DMS53 treated with DMSO at 0.1 percent for 48 hours (cell line): ENCODE measurements at regions not wholly inside any gene's neighbourhood (a gene's known extent, or its start where the extent isn't known, plus 50 kb on each side); places are given as distances from the start of the nearest gene placed in this dataset.
A peak's percentile ranks its signal among the peaks of the same experiment; 100 is the strongest.

ENCODE experiments used
- DNase-seq: peaks from one replicate; lab custom pipeline; 2025; ENCODE audit not compliant: unreplicated experiment; lab: John Stamatoyannopoulos, UW

GRCh38 chr21:15151385-15152103 lies 86.7 kb upstream of the NRIP1 start:
- DNase-seq = no peak

- DNase-seq = no peak
Observed at GRCh38 chr21:15152591-15152990, 87.8 kb upstream of the NRIP1 start.

GRCh38 chr21:15159382-15160020 lies 94.7 kb upstream of the NRIP1 start:
- no peak for DNase-seq

DNA sequence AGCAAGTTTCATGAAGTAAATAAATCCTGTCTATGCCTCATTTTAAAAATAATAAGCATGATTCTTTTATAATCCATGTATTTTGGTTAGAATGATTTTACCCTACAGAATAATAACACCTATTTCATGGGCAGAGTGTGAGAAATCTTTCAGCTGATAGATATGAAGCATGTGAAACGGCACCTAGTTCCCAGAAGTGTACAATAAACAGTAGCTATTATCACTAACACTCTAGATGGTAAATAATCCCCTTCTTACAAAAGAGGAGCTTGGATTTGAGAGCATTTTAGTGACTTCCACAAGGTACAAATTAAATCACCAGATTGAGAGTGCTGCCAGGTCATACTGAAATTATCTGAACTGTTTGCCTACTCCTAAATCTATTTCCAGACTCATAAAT lies 95.3 kb upstream of the NRIP1 start:
- DNase-seq = no peak

GRCh38 chr21:15162921-15163320 lies 98.1 kb upstream of the NRIP1 start:
- DNase-seq = no peak

GRCh38 chr21:15164273-15164672 lies 99.5 kb upstream of the NRIP1 start:
- DNase-seq = no peak

GRCh38 chr21:15164678-15165303 lies 100.0 kb upstream of the NRIP1 start:
- DNase-seq = peak; percentile 16

- no peak for DNase-seq
Observed at GRCh38 chr21:15170614-15171013, 105.8 kb upstream of the NRIP1 start.

GRCh38 chr21:15171546-15171945 lies 106.7 kb upstream of the NRIP1 start:
- no peak for DNase-seq

DNA sequence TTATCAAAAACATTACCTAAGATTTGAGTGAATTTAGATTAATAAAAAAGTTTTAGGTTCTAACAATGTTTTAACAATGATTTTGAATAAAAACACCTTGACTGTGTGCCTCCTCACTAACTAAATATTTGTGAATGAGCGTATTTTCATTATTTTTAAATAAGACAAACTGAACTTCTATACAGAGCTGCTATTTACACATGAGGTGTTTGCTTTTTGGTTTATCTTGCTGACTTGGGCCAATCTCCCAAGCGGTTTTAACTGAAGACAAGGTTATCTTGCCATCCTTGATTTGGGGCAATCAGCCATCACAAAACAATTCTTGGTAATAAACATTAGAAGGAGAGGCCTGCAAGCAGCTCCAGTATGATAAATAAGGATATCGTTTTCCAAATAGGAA lies 108.2 kb upstream of the NRIP1 start:
- DNase-seq = no peak

DNA sequence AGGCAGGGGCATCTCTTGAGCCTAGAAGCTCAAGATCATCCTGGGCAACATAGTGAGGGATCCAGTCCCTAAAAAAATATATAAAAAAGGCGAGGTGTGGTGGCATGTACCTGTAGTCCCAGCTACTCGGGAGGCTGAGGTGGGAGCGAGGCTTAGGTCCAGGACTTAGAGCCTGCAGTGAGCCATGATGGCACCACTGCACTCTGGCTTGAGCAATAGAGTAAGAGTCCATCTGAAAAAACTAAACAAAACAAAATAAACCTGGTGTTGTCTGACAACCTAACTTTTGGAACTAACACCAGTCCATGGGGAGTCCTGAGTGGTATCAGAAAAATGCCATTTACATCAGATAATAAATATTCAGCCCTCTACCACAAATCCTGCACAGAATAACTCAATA lies 110.1 kb upstream of the NRIP1 start:
- no peak for DNase-seq

GRCh38 chr21:15182731-15183130 lies 117.9 kb upstream of the NRIP1 start:
- no peak for DNase-seq

DNA sequence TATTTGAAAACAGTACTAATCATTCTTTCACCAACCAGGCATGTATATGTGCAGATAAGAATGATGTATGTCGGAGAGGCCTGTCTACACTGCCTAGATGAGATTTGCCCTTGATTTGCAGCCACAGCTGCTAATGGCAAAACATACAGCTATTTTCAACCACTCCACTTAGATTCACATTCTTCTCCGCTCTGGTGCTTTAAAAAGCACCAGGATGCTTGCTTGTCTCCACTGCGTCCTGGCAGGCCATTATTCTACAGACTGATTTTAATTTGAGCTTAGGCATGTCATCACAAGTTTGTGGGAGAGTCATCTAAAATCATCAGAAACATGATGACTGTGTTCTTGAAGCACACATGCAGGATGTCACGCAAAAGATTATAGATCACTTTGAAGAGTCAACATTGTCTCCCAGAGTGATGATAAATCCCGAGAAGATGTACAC lies 119.0 kb upstream of the NRIP1 start:
- DNase-seq = no peak

DNA sequence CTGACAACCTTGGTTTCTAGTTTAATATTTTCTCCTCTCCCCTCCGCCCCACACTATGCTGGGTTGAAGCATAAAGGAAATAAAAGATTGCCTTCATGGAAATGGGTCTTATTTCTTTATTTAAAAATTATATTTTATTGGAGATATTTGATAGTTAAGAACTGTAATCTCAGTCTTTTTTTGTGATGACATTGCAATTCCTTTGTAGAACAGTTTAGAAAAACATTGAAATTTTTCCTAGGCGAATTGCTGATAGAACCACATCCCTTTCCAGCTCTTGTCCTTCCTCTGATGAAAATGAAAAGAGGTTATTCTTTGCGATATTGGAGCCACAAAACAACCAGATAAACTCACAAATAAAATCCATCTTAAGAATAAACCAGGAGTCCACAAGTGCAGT lies 125.6 kb upstream of the NRIP1 start:
- no peak for DNase-seq

DNA sequence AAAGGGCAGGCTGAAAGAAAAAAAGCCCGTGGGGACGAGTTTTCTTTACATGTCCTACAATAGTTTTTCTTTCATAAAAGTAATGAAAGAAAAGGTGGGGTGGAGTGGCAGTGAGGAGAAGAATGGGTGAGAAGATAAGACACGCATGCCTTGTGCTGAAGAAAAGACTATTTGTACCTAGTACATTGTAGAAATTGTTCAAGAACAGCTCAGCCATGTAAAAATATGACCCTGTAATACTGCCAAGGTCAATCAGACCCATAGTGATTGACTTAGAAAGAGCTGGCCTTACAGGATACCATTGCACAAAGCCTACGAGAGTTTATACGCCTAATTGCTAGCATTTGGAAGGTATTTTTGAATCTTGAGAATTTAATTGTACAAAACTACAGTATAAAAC lies 126.0 kb upstream of the NRIP1 start:
- DNase-seq = no peak

GRCh38 chr21:15191342-15191741 lies 126.5 kb upstream of the NRIP1 start:
- no peak for DNase-seq

- no peak for DNase-seq
Observed at GRCh38 chr21:15192243-15192642, 127.4 kb upstream of the NRIP1 start.

GRCh38 chr21:15193937-15194336 lies 129.1 kb upstream of the NRIP1 start:
- DNase-seq = no peak

GRCh38 chr21:15195104-15195503 lies 130.3 kb upstream of the NRIP1 start:
- no peak for DNase-seq

- DNase-seq = no peak
Observed at GRCh38 chr21:15195768-15196167, 131.0 kb upstream of the NRIP1 start.

- no peak for DNase-seq
Observed at GRCh38 chr21:15197696-15198095, 132.9 kb upstream of the NRIP1 start.
